ENCODE measurements at regions not wholly inside any gene's neighbourhood (a gene's known extent, or its start where the extent isn't known, plus 50 kb on each side); places are given as distances from the start of the nearest gene placed in this dataset.

GRCh38 chr3:10737785-10738184 is 78.2 kb upstream of the SLC6A11 start:
- ChIA-PET CTCF (interaction anchor here (0.6 to 6.3 kb wide), 93 partner anchors 11 to 915 kb away, joined by 3 to 174 read pairs (median 5); partner anchors contain the start of genes ATP2B2 and SEC13), POLR2A (no interaction called here)
- H3K9me2 ChIP-seq, result no peaks in the 10 kb centered on the region
- no peak overlapping the region for H3K4me2 ChIP-seq
- H3K4me3 ChIP-seq (ENCODE audit: low read depth in 2 of 2, low read length in 1 of 2), result no peak overlapping the region
- 66% methylated on average over 7 of the region's 7 CpGs for WGBS (ENCODE audit: low lambda C conversion rate)
- H3K9ac ChIP-seq, result no peak overlapping the region
- DNase-seq, result no peak
- 0 out of 2 replicates have a peak, but pooled peaks cover 12% of the 10 kb centered on the region for H3K9me3 ChIP-seq
- TF ChIP-seq, protein P1, sequence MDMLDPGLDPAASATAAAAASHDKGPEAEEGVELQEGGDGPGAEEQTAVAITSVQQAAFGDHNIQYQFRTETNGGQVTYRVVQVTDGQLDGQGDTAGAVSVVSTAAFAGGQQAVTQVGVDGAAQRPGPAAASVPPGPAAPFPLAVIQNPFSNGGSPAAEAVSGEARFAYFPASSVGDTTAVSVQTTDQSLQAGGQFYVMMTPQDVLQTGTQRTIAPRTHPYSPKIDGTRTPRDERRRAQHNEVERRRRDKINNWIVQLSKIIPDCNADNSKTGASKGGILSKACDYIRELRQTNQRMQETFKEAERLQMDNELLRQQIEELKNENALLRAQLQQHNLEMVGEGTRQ (IDR thresholded peaks at IDR 0.05; ENCODE audit: borderline replicate concordance, low read depth, low read length), result no peak
- TF ChIP-seq RFX5 (IDR thresholded peaks at IDR 0.05; ENCODE audit: low read length) (no peak), CHD2 (IDR thresholded peaks at IDR 0.05; ENCODE audit: low read length, partially characterized antibody) (no peak), PBX3 (IDR thresholded peaks at IDR 0.05) (no peak), RXRA (IDR thresholded peaks at IDR 0.05; ENCODE audit: borderline replicate concordance, low read depth) (no peak), GABPA (IDR thresholded peaks at IDR 0.05; ENCODE audit: low read depth) (no peak), YY1 (IDR thresholded peaks at IDR 0.05; ENCODE audit: low read depth) (no peak), RCOR1 (IDR thresholded peaks at IDR 0.05; ENCODE audit: low read length) (no peak), NRF1 (IDR thresholded peaks at IDR 0.05; ENCODE audit: low read depth, low read length) (no peak), TEAD4 (IDR thresholded peaks at IDR 0.05; ENCODE audit: borderline replicate concordance, insufficient read depth) (no peak), ZBTB33 (IDR thresholded peaks at IDR 0.05; ENCODE audit: borderline replicate concordance, low read depth) (no peak), FOXM1 (IDR thresholded peaks at IDR 0.05; ENCODE audit: low read depth) (no peak), SIN3A (IDR thresholded peaks at IDR 0.05; ENCODE audit: borderline replicate concordance, low read depth, low read length) (no peak), TCF12 (IDR thresholded peaks at IDR 0.05) (no peak), FOSL2 (IDR thresholded peaks at IDR 0.05; ENCODE audit: borderline replicate concordance, low read depth) (no peak), EZH2phosphoT487 (IDR thresholded peaks at IDR 0.05; ENCODE audit: borderline replicate concordance, low read depth) (no peak), SMC3 (IDR thresholded peaks at IDR 0.05; ENCODE audit: low read depth, low read length) (no peak)
- TF ChIP-seq, protein P2, sequence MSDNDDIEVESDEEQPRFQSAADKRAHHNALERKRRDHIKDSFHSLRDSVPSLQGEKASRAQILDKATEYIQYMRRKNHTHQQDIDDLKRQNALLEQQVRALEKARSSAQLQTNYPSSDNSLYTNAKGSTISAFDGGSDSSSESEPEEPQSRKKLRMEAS (IDR thresholded peaks at IDR 0.05; ENCODE audit: low read depth), result no peak
- TF ChIP-seq, protein P3, sequence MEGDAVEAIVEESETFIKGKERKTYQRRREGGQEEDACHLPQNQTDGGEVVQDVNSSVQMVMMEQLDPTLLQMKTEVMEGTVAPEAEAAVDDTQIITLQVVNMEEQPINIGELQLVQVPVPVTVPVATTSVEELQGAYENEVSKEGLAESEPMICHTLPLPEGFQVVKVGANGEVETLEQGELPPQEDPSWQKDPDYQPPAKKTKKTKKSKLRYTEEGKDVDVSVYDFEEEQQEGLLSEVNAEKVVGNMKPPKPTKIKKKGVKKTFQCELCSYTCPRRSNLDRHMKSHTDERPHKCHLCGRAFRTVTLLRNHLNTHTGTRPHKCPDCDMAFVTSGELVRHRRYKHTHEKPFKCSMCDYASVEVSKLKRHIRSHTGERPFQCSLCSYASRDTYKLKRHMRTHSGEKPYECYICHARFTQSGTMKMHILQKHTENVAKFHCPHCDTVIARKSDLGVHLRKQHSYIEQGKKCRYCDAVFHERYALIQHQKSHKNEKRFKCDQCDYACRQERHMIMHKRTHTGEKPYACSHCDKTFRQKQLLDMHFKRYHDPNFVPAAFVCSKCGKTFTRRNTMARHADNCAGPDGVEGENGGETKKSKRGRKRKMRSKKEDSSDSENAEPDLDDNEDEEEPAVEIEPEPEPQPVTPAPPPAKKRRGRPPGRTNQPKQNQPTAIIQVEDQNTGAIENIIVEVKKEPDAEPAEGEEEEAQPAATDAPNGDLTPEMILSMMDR (IDR thresholded peaks at IDR 0.05), result no peak
- TF ChIP-seq, protein P4, sequence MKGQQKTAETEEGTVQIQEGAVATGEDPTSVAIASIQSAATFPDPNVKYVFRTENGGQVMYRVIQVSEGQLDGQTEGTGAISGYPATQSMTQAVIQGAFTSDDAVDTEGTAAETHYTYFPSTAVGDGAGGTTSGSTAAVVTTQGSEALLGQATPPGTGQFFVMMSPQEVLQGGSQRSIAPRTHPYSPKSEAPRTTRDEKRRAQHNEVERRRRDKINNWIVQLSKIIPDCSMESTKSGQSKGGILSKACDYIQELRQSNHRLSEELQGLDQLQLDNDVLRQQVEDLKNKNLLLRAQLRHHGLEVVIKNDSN (IDR thresholded peaks at IDR 0.05; ENCODE audit: borderline replicate concordance, low read depth), result no peak
- no peaks in the 10 kb centered on the region for H3K36me3 ChIP-seq (replicated peaks in 1 of 2; ENCODE audit: control insufficient read depth in 1 of 2, insufficient read depth in 2 of 2, low read length in 1 of 2)
- H2AFZ ChIP-seq (ENCODE audit: low read depth), result no peak overlapping the region
- H3K27ac ChIP-seq (ENCODE audit: low read depth in 2 of 2, low read length in 1 of 2), result no peak overlapping the region
- H3F3A ChIP-seq (replicated peaks; ENCODE audit: insufficient read depth), result no peaks in the 10 kb centered on the region
- no peaks in the 10 kb centered on the region for H3K79me2 ChIP-seq (ENCODE audit: insufficient read depth)
- H3K4me1 ChIP-seq (ENCODE audit: control insufficient read depth in 1 of 2, insufficient read depth in 2 of 2, low read depth in 1 of 2, low read length in 1 of 2), result peaks cover 0 to 5% of the 10 kb centered on the region in 2 experiments; a peak in 1 of 4 replicates
- H3K27me3 ChIP-seq (ENCODE audit: insufficient read depth), result no peaks in the 10 kb centered on the region
- no peaks in the 10 kb centered on the region for H4K20me1 ChIP-seq (ENCODE audit: insufficient read depth)
